ENCODE measurements at regions not wholly inside any gene's neighbourhood (a gene's known extent, or its start where the extent isn't known, plus 50 kb on each side); places are given as distances from the start of the nearest gene placed in this dataset.

GRCh38 chr17:72529386-72529785 lies 408.6 kb downstream of the SOX9 start:
- ChIA-PET POLR2A (ENCODE audit: low non-redundant PET) (no interaction called here), CTCF (no interaction called here)
- Histone ChIP-seq H3K36me3 (ENCODE audit: insufficient read depth, low read length, poor library complexity, severe bottlenecking) (no peaks in the 10 kb centered on the region), H3K27ac (ENCODE audit: low read depth, low read length, poor library complexity, severe bottlenecking) (no peak overlapping the region), H3K27me3 (replicated peaks; ENCODE audit: insufficient read depth, low read depth, low read length, poor library complexity) (no peaks in the 10 kb centered on the region), H3K9me3 (ENCODE audit: low read depth, low read length, poor library complexity, severe bottlenecking) (no peaks in the 10 kb centered on the region), H3K4me3 (ENCODE audit: low read depth, low read length, poor library complexity, severe bottlenecking) (no peak overlapping the region), H3K4me1 (ENCODE audit: insufficient read depth, low read length, poor library complexity, severe bottlenecking) (no peaks in the 10 kb centered on the region)
- intact Hi-C loops (cut with micrococcal nuclease; ENCODE audit: unreplicated experiment) = no loop called here
- no peak for DNase-seq (ENCODE audit: low spot score)
- TF ChIP-seq CTCF (conservative IDR thresholded peaks at IDR 0.05; ENCODE audit: low read depth, low read length) (no peak), EZH2 (IDR thresholded peaks at IDR 0.05; ENCODE audit: borderline replicate concordance, low read depth, low read length, poor library complexity, severe bottlenecking) (no peak)
- BruUV-seq (replicated peaks) = no TSS peak

GRCh38 chr17:72530454-72530853 lies 409.6 kb downstream of the SOX9 start:
- BruUV-seq (replicated peaks) = no TSS peak
- ChIA-PET POLR2A (ENCODE audit: low non-redundant PET) (no interaction called here), CTCF (no interaction called here)
- no peak for TF ChIP-seq EZH2 (IDR thresholded peaks at IDR 0.05; ENCODE audit: borderline replicate concordance, low read depth, low read length, poor library complexity, severe bottlenecking)
- no peak for TF ChIP-seq CTCF (conservative IDR thresholded peaks at IDR 0.05; ENCODE audit: low read depth, low read length)
- H3K27ac ChIP-seq (ENCODE audit: low read depth, low read length, poor library complexity, severe bottlenecking) = no peak overlapping the region
- H3K9me3 ChIP-seq (ENCODE audit: low read depth, low read length, poor library complexity, severe bottlenecking) = no peaks in the 10 kb centered on the region
- no peaks in the 10 kb centered on the region for H3K27me3 ChIP-seq (replicated peaks; ENCODE audit: insufficient read depth, low read depth, low read length, poor library complexity)
- no peak for DNase-seq (ENCODE audit: low spot score)
- H3K4me3 ChIP-seq (ENCODE audit: low read depth, low read length, poor library complexity, severe bottlenecking) = no peak overlapping the region
- intact Hi-C loops (cut with micrococcal nuclease; ENCODE audit: unreplicated experiment) = no loop called here
- no peaks in the 10 kb centered on the region for H3K4me1 ChIP-seq (ENCODE audit: insufficient read depth, low read length, poor library complexity, severe bottlenecking)
- no peaks in the 10 kb centered on the region for H3K36me3 ChIP-seq (ENCODE audit: insufficient read depth, low read length, poor library complexity, severe bottlenecking)

- no TSS peak for BruUV-seq (replicated peaks)
- H3K4me3 ChIP-seq (ENCODE audit: low read depth, low read length, poor library complexity, severe bottlenecking) = no peak overlapping the region
- H3K27ac ChIP-seq (ENCODE audit: low read depth, low read length, poor library complexity, severe bottlenecking) = no peak overlapping the region
- no peaks in the 10 kb centered on the region for H3K4me1 ChIP-seq (ENCODE audit: insufficient read depth, low read length, poor library complexity, severe bottlenecking)
- intact Hi-C loops (cut with micrococcal nuclease; ENCODE audit: unreplicated experiment) = no loop called here
- H3K9me3 ChIP-seq (ENCODE audit: low read depth, low read length, poor library complexity, severe bottlenecking) = no peaks in the 10 kb centered on the region
- DNase-seq (ENCODE audit: low spot score) = no peak
- TF ChIP-seq EZH2 (IDR thresholded peaks at IDR 0.05; ENCODE audit: borderline replicate concordance, low read depth, low read length, poor library complexity, severe bottlenecking) (no peak), CTCF (conservative IDR thresholded peaks at IDR 0.05; ENCODE audit: low read depth, low read length) (no peak)
- H3K27me3 ChIP-seq (replicated peaks; ENCODE audit: insufficient read depth, low read depth, low read length, poor library complexity) = no peaks in the 10 kb centered on the region
- POLR2A ChIA-PET (ENCODE audit: low non-redundant PET) = no interaction called here
- CTCF ChIA-PET = no interaction called here
- no peaks in the 10 kb centered on the region for H3K36me3 ChIP-seq (ENCODE audit: insufficient read depth, low read length, poor library complexity, severe bottlenecking)
These were observed 410.9 kb downstream of the SOX9 start for GRCh38 chr17:72531729-72532128.

Measured in A673 (cell line).